Stimulated activated CD4-positive, alpha-beta T cell treated with anti-CD3 and anti-CD28 coated beads, Interleukin-12 subunit alpha, Interleukin-12 subunit beta, amount 100 ng/mL, for 4 hours (primary cell): ENCODE measurements at regions not wholly inside any gene's neighbourhood (a gene's known extent, or its start where the extent isn't known, plus 50 kb on each side); places are given as distances from the start of the nearest gene placed in this dataset.
"Not testable (repeated sequence)": the region's sequence is repeated elsewhere in the genome, so short reads cannot be mapped to it uniquely, and the experiment has no call there.

ENCODE experiments used
- DNase-seq: peaks from one replicate; pipeline ENCODE4 v3.0.0-alpha.2; 2020

DNA sequence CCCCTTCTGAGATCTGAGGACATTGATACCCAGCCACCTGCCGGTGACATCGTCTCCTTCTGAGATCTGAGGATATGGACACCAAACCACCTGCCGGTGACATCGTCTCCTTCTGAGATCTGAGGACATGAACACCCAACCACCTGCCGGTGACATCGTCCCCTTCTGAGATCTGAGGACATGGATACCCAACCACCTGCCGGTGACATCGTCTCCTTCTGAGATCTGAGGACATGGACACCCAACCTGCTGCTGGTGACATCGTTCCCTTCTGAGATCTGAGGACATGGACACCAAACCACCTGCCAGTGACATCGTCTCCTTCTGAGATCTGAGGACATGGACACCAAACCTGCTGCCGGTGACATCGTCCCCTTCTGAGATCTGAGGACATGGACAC, 396.1 kb upstream of the TNRC6C start:
- not testable (repeated sequence) for DNase-seq

DNA sequence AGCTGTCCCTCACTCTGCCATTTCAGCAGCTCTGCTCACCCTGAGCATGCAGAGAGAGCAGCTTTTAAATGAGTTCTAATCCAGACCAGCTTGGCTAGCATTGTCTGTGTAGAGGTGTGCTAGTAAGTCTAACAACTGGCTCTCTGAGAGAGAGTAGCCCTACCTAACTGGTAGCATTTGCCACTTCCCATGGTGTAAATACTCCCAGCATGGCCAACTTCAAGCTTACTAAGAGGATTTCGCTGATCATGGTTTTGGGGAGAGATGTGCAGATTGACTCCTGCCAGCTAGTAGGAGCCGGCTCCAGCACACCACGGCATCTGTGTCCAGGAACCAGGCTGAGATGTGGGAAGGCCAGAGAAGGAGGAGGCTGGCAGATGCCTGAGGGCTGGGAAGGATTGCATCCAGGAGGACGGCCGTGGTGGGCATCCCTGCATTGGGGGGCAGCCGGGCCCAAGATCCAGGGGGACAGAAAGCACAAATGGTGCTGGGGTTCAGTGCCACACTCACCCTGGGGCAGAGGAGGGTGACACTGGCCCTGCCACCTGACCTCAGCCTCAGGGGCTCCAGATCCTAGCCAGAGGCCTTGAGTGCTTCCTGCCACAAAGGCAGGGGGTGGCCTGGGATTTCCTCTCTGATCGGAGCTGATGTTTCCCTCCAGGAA, 394.9 kb upstream of the TNRC6C start:
- no peak for DNase-seq

DNA sequence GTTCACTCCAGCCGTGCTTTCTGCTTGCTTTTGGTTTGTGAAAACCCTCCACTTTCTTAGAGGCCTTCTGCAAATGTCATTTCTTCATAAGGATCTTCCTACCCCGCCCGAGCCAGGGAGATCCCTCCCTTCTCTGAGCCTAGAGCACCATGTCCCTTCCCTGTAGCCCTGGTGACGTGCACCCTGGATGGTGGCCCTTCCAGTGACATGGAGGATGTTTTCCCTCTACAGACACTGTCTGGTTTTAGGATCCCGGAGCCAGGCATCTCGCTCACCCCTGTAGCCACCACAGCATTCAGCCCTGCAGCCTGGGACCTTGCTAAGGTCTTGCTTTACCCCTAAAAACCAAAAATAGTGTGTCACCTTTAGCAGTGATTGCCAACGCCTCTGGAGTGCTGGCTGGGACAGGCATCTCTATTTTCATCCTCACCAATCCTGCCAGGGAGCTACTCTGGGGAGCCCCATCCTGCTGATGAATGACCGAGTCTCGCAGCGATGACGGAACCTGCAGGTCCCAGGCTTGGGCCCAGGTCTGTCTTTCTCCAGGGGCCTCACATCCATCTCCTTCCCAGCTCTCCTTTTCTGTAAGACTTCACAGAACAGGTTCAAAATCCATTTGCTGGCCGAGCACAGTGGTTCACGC, 394.1 kb upstream of the TNRC6C start:
- DNase-seq = no peak

DNA sequence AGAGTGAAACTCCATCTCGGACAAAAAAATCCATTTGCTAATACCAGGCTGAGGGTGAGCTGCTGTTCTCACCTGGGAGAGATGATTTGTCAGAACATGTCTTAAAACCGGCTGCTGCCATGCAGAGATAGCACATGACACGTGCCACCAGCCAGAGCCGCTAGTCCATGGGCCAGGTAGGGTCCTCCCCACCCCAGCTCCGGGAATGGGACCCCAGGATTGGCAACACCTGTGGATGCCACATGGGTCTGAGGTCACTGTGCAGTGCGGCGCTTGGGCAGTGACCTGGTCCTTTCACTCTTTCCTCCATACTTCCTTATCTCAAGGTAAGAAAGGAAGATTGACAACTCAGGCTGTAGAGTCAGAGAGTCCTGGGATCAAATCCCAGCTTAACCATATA, 393.3 kb upstream of the TNRC6C start:
- DNase-seq = no peak

DNA sequence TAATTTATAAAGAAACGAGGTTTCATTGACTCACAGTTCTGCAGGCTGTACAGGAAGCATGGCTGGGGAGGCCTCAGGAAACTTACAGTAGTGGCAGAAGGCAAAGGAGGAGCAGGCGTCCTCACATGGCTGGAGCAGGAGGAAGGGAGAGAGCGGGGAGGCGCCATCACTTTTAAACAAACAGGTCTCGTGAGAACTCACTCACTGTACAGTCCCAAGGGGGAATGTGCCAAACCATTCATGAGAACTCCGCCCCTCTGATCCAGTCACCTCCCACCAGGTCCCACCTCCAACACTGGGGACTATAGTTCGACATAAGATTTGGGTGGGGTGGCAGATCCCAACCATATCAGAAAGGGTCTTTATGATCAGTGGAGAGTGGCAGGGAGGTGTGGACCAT, 392.4 kb upstream of the TNRC6C start:
- DNase-seq = no peak

DNA sequence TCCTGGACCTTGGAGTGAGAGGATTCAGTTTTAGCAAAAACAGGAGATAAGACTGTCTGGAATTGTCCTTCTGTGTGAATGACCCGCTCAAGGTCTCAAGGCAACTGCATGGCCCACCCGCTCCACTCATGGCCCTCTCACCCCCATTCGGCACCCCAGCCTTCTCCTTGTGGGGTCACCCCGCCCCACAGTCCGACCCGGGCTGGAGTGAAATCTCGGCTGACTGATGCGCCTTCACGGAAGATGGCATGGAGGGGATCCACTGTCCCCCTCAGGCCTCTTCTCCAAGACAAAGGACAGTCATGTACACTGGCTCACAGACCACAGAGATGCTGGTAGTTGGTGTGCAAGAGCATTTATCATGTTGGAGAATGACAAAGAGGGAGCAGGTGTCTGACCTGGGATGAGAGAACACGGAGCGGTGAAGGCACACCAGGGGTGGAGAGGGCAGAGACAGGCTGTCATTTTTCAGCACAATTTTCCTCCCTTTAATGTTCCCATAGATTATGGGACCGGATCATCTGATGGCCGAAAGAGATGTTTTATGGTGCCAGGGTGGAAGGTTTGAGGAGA, 391.9 kb upstream of the TNRC6C start:
- no peak for DNase-seq

DNA sequence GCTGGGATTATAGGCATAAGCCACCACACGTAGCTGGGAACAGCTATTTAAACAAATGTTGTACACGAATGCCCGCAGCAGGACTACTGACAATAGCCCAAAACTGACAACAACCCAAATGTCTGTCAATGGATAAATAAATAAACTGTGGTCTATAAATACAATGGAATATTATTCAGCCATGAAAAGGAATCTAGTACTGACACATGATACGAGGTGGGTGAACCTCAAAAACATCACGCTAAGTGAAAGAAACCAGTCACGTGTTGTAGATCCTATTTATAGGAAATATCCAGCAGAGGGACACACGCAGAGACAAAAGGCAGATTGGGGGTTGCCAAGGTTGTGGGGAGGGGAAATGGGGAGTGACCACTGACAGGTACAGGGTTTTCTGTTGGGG, 390.0 kb upstream of the TNRC6C start:
- DNase-seq = no peak

DNA sequence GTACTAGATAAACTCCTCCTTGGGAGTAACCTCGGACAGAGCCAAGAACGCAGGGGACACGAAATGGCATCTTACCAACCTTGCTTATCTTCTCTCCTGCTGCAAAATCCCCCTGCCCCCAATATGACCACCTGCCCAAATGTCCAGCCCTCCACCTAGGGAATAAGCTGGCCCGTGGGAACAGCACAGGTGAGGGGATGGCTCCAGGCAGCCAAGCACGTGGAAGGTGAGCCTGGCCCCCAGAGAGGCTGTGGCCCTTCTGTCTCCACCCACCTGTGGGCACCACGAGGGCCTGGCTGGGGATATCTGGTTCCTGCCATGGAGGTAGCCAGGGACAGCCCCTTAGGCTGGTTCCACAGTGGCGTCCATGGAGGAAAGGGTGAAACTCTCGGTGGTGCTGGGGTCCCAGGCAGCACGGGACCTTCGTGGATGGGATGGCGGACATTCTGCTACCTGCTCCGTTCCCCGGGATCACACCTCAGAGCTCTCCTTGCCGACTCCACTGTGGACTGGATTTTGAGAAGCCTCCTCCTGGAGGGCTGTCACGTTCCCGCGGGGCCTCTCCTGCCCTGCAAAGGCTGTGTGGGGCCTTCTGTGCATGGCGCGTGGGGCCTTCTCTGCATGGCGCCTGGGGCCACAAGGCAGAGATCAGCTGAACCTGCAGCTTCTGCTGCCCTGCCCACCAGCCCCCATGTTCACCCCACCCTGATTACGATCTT, 388.5 kb upstream of the TNRC6C start:
- DNase-seq = no peak

DNA sequence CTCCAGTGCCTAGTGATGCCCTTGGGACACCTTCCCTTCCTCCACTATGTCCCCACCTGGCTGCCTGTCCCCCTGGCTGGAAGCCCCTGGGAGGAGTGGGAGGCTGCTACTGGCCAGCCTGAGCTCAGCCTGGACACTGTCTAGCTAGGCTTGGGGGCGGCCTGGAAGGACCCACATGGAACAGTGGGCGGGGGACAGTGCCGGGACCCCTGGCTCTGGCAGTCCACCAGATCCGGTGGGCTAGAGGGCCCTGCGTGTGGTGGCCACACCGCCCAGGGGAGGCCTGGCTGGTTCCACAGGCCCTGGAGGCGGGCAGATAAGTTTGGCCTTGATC, 388.0 kb upstream of the TNRC6C start:
- no peak for DNase-seq

DNA sequence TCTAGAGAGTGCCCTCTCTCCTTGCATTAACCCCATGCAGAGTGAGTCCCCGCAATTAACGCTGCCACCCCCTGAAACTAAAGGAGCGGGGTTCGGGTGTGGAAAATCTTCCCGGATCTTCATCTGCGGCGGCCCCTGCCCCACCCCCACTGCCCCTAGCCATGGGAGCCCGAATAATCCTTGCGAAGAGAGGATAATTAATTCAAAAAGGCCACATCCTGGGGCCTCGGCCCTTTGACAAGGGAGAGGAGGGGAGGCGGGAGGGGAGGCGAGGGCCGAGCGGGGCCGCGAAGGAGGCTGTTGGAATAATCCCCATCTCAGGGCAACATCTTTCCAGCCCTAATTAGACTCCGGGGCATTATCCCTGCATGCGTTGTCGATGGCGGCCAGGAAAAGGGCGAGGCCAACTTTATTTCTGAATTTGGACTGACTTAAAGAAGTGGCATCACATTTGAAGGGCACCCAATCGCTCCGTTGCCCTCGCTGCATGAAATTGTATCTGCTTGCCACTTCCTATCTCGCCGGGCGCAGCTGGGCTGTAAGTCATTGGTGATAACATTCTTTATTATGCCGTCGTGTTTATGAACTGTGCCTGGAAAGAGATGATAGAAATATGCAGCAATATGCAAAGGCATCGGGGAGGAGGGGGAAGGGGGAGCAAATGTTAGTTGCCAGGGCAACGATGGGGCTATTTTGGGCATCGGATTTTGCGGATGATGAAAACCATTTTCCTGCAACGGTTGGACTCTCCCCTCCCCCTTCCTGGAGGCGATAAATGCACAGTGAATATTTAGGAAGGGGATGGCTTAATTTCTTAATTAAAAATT, 387.1 kb upstream of the TNRC6C start:
- peak; percentile 3 for DNase-seq

DNA sequence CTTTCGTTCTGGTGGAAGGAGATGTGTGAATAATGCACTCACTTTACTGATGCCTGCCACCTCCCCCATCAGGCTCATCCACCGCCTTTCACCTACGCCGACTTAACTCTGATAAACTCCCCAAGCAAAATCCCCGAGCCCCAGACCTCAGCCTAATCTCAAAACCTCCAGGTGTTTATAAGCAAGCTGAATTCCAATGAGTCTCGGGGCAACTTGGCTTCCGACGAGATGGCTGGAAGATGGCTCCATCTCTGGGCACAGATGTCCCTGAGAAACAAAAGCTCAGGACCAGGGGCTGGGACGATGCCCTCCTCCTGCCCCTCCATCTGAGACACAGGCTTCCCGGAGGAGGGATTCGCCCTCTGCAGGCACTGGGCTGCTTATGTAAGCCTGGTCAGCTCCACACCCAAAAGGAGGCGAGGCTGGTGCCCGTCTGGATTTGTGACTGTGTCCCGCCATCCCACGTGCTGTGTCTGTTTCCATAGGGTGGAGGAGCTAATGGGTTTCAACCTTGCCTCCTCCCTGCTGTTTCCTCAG, 386.4 kb upstream of the TNRC6C start:
- no peak for DNase-seq

DNA sequence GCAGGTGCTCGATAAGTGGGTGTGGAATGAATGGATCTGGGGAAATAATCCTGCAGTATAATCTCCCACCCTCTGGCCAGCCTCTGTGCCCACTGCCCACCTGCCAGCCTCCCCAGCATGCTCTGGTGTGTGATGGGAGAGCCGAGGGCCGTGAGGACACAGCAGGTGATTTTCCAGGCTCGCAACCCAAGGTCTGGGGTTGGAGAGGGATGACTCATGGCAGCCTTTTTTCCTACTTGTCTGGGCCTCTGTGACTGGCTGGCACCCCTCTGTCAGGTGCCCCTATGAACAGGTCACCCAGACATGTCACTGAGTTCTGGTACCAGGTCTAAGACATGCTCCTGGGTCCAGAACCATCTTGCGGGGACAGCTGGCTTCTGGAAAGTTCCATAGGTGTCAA, 385.7 kb upstream of the TNRC6C start:
- DNase-seq = no peak

DNA sequence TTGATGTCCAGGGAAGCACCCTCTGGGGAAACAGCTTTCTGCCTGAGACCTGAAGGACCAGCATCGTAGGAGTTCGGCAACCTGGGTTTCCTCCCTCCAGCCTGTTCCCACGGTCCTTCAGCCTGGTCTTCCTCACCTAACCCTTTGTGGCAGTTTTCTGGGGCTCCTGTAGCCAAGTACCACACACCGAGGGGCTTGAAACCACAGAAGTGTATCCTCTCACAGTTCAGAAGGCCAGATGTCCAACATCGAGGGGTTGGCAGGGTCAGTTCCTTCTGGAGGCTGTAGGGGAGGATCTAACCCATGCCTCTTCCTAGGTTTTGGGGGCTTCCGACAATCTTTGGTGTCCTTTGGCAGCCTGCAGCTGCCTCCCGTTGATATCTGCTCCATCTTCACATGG, 381.0 kb upstream of the TNRC6C start:
- no peak for DNase-seq

DNA sequence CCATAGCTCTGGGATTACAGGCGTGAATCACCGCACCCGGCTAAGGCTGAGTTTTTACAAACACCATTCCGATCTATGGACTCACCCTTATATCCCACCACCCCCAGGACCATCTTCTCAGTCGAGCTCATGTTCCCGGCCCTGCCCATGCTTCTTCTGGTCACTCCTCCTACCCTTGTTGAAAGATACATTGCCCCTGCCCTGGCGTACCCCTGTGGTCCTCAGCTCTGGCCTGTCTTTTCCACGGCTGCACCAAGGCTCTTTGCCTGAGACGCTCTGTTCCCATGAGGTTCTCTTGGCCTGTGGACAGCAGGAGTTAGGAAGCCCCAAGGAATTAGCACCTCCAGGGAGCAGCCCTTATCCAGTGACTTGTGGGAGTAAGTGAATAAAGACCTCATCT, 379.4 kb upstream of the TNRC6C start:
- no peak for DNase-seq

DNA sequence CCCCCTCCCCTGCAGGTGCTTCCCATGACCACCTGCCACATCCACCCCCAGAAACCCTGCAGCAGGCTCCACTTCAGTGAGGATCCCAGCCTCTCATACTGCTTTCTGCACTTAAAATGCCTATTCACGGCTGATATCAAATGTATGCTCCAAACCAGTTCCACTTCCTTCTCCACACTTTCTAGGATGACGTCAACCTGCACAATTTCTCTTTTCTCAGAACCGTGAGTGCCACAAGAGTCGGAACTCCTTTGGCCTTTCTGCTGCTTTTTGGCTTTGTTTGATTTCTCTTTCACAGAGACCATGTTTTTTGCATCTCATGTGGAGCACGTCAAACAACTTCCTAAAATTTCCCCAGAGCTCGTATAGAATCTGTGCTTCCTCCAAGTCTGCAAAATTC, 378.8 kb upstream of the TNRC6C start:
- DNase-seq = no peak

DNA sequence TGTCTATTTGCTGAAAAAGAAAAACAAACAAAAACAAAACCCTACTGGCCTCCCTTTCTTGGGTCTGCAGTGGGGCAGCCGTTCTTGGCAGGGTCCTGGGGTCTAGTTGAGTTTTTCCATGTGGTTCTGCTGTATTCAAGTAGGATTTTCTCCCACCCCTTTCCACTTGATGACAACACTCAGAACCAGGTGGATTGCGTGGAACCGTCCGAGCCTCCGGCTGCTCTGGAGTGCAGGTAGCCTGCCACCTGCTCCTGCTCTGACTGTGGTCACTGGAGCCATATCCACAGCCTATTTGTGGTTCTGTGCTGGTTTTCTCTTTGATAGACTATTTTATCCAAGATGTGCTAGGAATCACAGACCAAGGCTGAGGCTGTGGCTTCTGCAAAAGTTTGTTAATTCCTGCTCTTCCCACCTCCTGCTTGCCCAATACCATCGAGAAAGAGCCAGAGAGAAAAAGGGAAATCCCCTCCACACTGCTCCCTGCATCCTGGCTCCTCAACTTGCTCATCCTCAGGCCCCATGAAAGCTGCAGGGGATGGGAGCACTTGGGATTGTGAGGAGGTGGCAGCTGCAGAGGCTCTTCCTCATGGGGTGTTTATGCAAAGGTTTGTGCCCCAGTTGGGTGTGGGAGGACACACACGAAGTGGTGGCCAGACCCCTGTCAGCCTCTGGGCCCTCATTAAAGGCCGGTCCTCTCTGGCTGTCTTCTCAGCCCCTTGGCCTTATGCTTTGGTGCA, 377.8 kb upstream of the TNRC6C start:
- DNase-seq = no peak

DNA sequence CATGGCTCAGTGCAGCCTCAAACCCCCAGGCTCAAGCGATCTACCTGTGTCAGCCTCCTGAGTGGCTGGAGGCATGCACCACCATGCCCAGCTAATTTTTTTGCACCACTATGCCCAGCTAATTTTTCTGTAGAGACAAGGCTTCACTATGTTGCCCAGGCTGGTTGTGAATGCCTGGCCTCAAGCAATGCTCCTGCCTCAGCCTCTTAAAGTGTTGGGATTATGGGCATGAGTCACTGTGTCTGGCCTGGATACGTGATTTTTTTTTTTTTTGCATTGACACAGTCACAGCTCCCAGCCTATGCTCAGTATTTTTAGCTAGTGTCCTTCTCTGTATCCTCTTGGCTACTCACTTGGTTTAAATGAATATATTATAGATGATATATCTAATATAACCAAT, 377.0 kb upstream of the TNRC6C start:
- no peak for DNase-seq

DNA sequence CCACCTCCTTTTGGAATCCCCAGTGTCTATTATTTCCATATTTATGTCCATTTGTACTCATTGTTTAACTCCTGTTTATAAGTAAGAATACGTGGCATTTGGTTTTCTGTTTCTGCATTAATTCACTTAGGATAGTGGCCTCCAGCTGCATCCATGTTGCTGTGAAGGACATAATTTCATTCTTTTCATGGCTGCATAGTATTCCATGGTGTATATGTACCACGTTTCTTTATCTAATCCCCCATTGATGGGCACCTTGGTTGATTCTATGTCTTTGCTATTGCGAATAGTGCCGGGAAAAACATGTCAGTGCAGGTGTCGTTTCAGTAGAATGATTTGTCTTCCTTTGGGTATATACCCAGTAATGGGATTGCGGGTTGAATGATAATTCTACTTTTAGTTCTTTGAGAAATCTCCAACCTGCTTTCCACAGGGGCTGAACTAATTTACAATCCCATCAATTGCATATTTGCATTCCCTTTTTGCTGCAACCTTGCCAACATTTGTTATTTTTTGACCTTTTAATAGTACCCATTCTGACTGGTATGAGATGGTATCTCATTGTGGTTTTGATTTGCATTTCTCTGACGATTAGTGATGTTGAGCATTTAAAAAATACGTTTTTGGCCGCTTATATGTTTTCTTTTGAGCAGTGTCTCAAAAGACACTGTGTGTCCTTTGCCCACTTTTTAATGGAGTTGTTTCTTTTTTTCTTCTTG, 373.2 kb upstream of the TNRC6C start:
- no peak for DNase-seq

DNA sequence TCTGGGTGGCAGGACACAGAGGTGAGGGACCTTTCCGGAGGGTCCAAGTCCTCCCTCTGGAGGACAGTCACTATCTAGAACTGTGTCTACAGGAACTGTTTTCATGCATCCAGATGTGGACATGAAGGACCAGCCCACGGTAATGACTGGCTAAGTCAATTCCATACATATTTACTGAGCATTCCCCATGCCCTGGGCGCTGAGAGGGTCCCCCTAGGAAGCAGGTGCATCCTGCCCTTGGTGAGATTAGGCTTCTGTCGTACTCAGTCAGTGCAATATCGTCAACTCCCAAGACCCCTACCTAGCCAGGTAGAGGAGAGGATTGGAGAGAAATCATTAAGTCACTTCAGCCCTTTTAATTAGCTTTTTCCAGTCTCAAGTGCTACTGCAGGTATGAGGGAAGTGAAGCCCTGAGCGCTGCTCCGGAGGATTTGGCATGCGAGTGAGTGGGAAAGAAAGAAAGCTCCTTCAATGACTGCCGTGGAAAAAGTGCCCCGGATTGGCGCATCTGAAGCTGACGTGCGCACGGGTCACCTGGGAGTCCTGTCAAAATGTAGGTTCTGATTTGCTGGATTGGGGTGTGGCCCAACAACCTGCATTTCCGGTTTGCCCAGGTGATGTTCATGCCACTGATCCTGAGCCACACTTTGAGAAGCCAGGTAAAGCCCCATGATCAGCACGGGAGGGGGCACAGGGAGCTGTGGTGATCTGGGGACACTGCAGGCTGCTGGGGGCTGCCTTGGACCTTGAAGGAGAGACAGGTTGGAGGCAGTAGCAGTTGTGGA, 367.4 kb upstream of the TNRC6C start:
- DNase-seq = no peak

DNA sequence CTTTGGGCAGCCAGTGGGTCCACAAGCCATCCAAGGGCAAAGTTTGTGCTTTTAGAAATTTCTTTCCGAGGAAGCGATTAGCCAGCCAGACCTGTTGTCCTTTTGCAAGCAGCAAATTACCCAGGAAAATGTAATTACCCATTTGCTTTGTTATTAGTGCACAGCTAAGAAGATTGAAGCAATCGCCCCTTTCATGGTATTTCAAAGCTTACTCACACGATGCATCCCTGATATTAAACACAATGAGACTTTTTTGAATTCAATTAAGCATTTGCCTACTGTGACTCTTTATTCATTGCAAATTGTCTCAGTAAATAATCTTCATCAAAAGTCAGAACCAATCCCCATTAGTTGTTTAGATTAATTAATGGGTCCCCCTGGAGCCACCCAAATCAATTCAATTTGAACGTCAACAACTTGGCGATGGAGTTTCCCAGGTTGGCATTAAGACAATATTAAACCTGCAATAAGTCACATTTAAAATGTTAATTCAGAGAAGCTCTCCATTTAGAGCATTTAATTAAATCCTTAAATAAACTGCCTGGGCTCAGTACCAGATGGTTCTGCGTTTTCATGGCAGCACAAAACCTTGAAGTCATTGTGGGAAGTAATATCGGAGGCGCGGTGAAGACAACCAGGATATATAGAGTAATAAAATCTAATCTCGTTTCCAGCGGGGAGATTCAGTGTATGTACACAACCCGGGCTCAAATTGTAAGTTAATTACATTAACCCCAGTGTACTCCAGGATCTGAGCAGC, 366.2 kb upstream of the TNRC6C start:
- DNase-seq = no peak
